Erythroblast (primary cell): ENCODE measurements at regions not wholly inside any gene's neighbourhood (a gene's known extent, or its start where the extent isn't known, plus 50 kb on each side); places are given as distances from the start of the nearest gene placed in this dataset.

ENCODE experiments used
- GATA1 ChIP-seq: IDR thresholded peaks from 2 replicates; pipeline ENCODE4 v1.6.1; 2011; ENCODE audit warnings: low read depth, mild to moderate bottlenecking, control low read depth, low read length, moderate library complexity
- POLR2A ChIP-seq: IDR thresholded peaks from 2 replicates; pipeline ENCODE4 v1.6.1; 2011; ENCODE audit warnings: mild to moderate bottlenecking, low read length

DNA sequence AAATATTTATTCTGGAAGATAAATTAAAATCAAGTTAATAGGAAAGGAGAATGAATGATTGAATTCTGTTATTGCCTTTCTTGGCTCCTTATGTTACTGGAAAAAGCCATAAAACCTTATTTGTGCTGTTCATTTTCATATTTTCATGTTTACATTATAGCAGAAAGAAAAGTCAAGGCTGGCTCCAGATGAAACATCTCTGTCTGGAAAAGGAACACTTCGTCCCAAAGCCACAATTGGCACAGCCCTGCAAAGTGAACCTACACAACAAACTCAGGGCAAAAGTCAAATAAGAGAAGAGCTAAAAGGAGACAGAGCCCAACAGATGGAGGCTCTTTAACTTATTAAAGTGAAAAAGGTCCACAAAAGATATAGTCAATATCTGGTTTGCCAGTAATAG lies 73.4 kb downstream of the GTPBP8 start:
- TF ChIP-seq POLR2A (no peak), GATA1 (no peak)
